Hepatocyte (in vitro differentiated cells): ENCODE measurements at regions not wholly inside any gene's neighbourhood (a gene's known extent, or its start where the extent isn't known, plus 50 kb on each side); places are given as distances from the start of the nearest gene placed in this dataset.
A peak's percentile ranks its signal among the peaks of the same experiment; 100 is the strongest.

Experiments
- DNase-seq: peaks from one replicate; pipeline ENCODE4 v3.0.0-alpha.2; 2016; ENCODE audit warnings: low spot score
- H2AFZ ChIP-seq: fragments of 200-600 bp; sonication (generic); 2 replicates; pipeline ENCODE4 v1.6.0; 2016; ENCODE audit warnings: antibody characterized with exemption, mild to moderate bottlenecking
- H3K27ac ChIP-seq: fragments of 200-600 bp; sonication (generic); 2 replicates; pipeline ENCODE4 v1.5.1; 2016; ENCODE audit warnings: mild to moderate bottlenecking
- H3K27me3 ChIP-seq: fragments of 200-600 bp; sonication (generic); 2 replicates; pipeline ENCODE4 v1.6.1; 2016
- H3K36me3 ChIP-seq: fragments of 200-600 bp; sonication (generic); replicated peaks from 2 replicates; pipeline ENCODE4 v1.5.1; 2016; ENCODE audit warnings: low read depth; ENCODE audit not compliant: insufficient read depth
- H3K4me1 ChIP-seq: fragments of 200-600 bp; sonication (generic); 2 replicates; pipeline ENCODE4 v1.5.1; 2016; ENCODE audit warnings: mild to moderate bottlenecking, moderate library complexity; ENCODE audit not compliant: insufficient read depth
- H3K4me2 ChIP-seq: fragments of 200-600 bp; sonication (generic); 2 replicates; pipeline ENCODE4 v1.6.0; 2016
- H3K4me3 ChIP-seq: fragments of 200-600 bp; sonication (generic); 2 replicates; pipeline ENCODE4 v1.5.1; 2016; ENCODE audit warnings: mild to moderate bottlenecking
- H3K79me2 ChIP-seq: fragments of 200-600 bp; sonication (generic); 2 replicates; pipeline ENCODE4 v1.6.0; 2017; ENCODE audit warnings: mild to moderate bottlenecking
- H3K9me2 ChIP-seq: fragments of 200-600 bp; sonication (generic); replicated peaks from 2 replicates; pipeline ENCODE4 v1.6.0; 2017; ENCODE audit warnings: mild to moderate bottlenecking; ENCODE audit not compliant: insufficient read depth
- H3K9me3 ChIP-seq: fragments of 200-600 bp; sonication (generic); 2 replicates; pipeline ENCODE4 v1.5.1; 2016; ENCODE audit warnings: low read depth, mild to moderate bottlenecking
- H4K20me1 ChIP-seq: fragments of 200-600 bp; sonication (generic); 2 replicates; pipeline ENCODE4 v1.6.0; 2016; ENCODE audit warnings: mild to moderate bottlenecking; ENCODE audit not compliant: insufficient read depth, poor library complexity, severe bottlenecking
- EZH2 ChIP-seq: fragments of 200-600 bp; sonication (generic); IDR thresholded peaks from 2 replicates; pipeline ENCODE4 v1.6.1; 2016; ENCODE audit warnings: antibody characterized with exemption, mild to moderate bottlenecking, borderline replicate concordance
- EZH2phosphoT487 ChIP-seq: fragments of 200-600 bp; sonication (generic); IDR thresholded peaks from one replicate; pipeline ENCODE4 v1.6.1; 2018; ENCODE audit warnings: antibody characterized with exemption, mild to moderate bottlenecking, low read depth, moderate library complexity; ENCODE audit not compliant: unreplicated experiment, severe bottlenecking
- WGBS: methylation state at CpG from one replicate; pipeline ENCODE4 v1.1.6; 2016; ENCODE audit warnings: low lambda C conversion rate; ENCODE audit errors: missing lambda C conversion rate; 5-methylcytosine and 5-hydroxymethylcytosine counted together
- TF ChIP-seq, protein P1 (sequence below): fragments of 200-600 bp; sonication (generic); IDR thresholded peaks from 2 replicates; pipeline ENCODE4 v1.5.1; 2016; ENCODE audit warnings: antibody characterized with exemption, mild to moderate bottlenecking; ENCODE audit not compliant: poor library complexity

DNA sequence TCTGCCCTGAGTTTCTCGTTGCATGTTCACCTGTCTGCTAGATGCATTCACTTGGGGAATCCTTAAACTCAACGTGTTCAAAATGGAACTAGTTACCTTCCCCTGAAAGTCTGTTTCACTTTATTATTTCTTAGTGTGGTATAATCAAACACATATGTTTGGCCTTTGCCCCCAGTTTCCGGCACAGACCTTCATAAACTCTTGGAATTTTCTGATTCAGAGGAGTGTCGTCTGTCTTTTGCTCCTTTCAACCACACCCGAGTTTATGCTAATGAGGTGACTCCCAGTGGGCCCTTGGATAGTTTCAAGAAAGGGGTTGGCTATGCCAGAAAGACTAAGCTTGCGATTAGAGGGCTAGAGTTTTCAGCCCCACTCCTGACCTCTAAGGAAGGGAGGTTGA is 198.9 kb downstream of the CDCA7 start:
- H3K79me2 ChIP-seq, result no peaks in the 10 kb centered on the region
- H3K27me3 ChIP-seq, result no peaks in the 10 kb centered on the region
- no peaks in the 10 kb centered on the region for H3K4me1 ChIP-seq
- no peaks in the 10 kb centered on the region for H4K20me1 ChIP-seq
- peak; percentile 49 for DNase-seq
- peak overlapping the region; percentile 30 for H3K27ac ChIP-seq
- H3K4me3 ChIP-seq, result no peak overlapping the region
- H3K4me2 ChIP-seq, result no peak overlapping the region
- WGBS, result 41% methylated on average over 6 of the region's 6 CpGs
- TF ChIP-seq EZH2, result no peak
- TF ChIP-seq, protein P1, sequence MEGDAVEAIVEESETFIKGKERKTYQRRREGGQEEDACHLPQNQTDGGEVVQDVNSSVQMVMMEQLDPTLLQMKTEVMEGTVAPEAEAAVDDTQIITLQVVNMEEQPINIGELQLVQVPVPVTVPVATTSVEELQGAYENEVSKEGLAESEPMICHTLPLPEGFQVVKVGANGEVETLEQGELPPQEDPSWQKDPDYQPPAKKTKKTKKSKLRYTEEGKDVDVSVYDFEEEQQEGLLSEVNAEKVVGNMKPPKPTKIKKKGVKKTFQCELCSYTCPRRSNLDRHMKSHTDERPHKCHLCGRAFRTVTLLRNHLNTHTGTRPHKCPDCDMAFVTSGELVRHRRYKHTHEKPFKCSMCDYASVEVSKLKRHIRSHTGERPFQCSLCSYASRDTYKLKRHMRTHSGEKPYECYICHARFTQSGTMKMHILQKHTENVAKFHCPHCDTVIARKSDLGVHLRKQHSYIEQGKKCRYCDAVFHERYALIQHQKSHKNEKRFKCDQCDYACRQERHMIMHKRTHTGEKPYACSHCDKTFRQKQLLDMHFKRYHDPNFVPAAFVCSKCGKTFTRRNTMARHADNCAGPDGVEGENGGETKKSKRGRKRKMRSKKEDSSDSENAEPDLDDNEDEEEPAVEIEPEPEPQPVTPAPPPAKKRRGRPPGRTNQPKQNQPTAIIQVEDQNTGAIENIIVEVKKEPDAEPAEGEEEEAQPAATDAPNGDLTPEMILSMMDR, result no peak
- TF ChIP-seq EZH2phosphoT487, result no peak
- no peaks in the 10 kb centered on the region for H3K9me3 ChIP-seq
- H3K36me3 ChIP-seq, result no peaks in the 10 kb centered on the region
- no peak overlapping the region for H2AFZ ChIP-seq
- no peaks in the 10 kb centered on the region for H3K9me2 ChIP-seq

DNA sequence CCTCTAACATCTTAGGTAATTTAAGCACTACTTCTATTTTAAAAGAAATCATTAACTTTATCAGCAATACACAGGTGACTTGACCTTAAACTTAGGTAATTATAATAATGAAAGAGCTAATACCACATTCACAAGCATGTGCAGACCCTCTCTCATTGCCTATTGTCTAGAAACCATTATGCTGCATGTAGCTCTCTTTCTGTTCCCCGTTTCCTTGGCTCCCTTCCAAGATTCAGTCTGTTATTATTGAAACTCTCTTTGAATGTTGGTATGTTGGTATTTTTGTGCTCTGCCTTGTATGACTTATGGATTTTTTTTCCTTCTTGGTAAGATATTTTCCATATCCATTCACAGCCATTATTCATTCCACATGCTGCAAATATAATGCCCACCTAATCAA is 201.2 kb downstream of the CDCA7 start:
- Histone ChIP-seq H3K4me3 (no peak overlapping the region), H3K36me3 (no peaks in the 10 kb centered on the region), H3K27ac (no peak overlapping the region), H3K9me3 (no peaks in the 10 kb centered on the region), H3K9me2 (no peaks in the 10 kb centered on the region), H2AFZ (no peak overlapping the region), H4K20me1 (no peaks in the 10 kb centered on the region), H3K4me2 (peak overlapping the region; percentile 22), H3K4me1 (no peaks in the 10 kb centered on the region), H3K79me2 (no peaks in the 10 kb centered on the region), H3K27me3 (no peaks in the 10 kb centered on the region)
- 37% methylated on average over 1 of the region's 1 CpG for WGBS
- TF ChIP-seq EZH2phosphoT487 (no peak), EZH2 (no peak)
- TF ChIP-seq, protein P1, result no peak
- DNase-seq, result peak; percentile 39

DNA sequence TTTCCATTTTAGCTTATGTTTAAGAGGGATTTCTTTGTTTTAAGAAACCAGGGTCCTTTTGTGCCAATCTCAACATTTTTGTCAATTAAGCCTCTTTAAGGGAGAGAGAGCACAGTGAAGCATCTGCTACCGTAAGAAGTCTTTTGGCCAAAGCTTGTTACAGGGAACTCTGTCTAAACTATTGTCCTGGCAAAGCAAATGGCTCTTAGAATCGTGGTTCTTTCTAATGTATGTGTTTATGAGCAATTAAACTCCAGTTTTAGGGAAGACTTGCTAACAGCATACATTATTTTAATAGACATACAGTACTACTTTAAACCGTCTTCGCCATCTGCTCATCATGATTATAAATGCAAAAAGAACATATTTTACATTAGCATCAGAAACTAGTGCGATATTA is 202.1 kb downstream of the CDCA7 start:
- Histone ChIP-seq H3K4me3 (no peak overlapping the region), H3K27ac (no peak overlapping the region), H3K79me2 (no peaks in the 10 kb centered on the region), H4K20me1 (no peaks in the 10 kb centered on the region), H3K4me2 (no peak overlapping the region), H3K27me3 (no peaks in the 10 kb centered on the region), H2AFZ (no peak overlapping the region), H3K9me3 (no peaks in the 10 kb centered on the region), H3K9me2 (no peaks in the 10 kb centered on the region), H3K4me1 (no peaks in the 10 kb centered on the region), H3K36me3 (no peaks in the 10 kb centered on the region)
- 72% methylated on average over 5 of the region's 5 CpGs for WGBS
- TF ChIP-seq EZH2 (no peak), EZH2phosphoT487 (no peak)
- TF ChIP-seq, protein P1, result no peak
- no peak for DNase-seq

DNA sequence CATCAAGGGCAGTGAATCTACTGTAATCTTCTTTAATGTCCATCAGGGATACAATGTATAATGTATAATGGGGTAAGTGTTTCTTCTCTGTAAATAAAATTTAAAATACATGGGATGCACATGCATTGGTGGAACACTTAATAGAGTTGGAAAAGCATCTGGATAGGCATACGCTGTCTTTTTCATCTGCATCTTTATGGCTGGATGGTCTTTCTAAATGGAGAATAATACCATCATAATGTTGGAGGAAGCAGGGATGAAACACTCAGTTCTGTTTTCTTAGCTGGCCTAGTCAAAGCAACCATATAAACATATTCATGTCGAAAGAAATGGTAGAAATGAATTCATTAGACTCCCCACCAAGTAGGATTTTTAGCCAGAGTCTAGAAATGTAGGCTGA is 202.8 kb downstream of the CDCA7 start:
- no peaks in the 10 kb centered on the region for H3K4me1 ChIP-seq
- no peaks in the 10 kb centered on the region for H4K20me1 ChIP-seq
- no peaks in the 10 kb centered on the region for H3K27me3 ChIP-seq
- H2AFZ ChIP-seq, result no peak overlapping the region
- H3K9me2 ChIP-seq, result no peaks in the 10 kb centered on the region
- H3K9me3 ChIP-seq, result no peaks in the 10 kb centered on the region
- no peaks in the 10 kb centered on the region for H3K79me2 ChIP-seq
- DNase-seq, result no peak
- H3K4me3 ChIP-seq, result no peak overlapping the region
- no peak overlapping the region for H3K27ac ChIP-seq
- WGBS, result 95% methylated on average over 2 of the region's 2 CpGs
- TF ChIP-seq, protein P1, result no peak
- no peak for TF ChIP-seq EZH2phosphoT487
- no peak for TF ChIP-seq EZH2
- no peak overlapping the region for H3K4me2 ChIP-seq
- no peaks in the 10 kb centered on the region for H3K36me3 ChIP-seq
